Endothelial cell of umbilical vein (primary cell): ENCODE measurements at regions not wholly inside any gene's neighbourhood (a gene's known extent, or its start where the extent isn't known, plus 50 kb on each side); places are given as distances from the start of the nearest gene placed in this dataset.

Source experiments
- BruUV-seq: library from RNA; stranded (reverse); fragments of 400-500 nt; replicated peaks from 2 replicates; lab custom pipeline; 2021; lab: Mats Ljungman, UMichigan
- CTCF ChIA-PET: fragments of 300-600, 350-600 bp; sonication (Branson Sonifier 250); formaldehyde crosslinking; loops from one replicate; lab custom pipeline; 2021; ENCODE audit warnings: antibody characterized with exemption, inconsistent platforms; lab: Charles Lee
- POLR2A ChIA-PET: fragments of 300-600, 350-600 bp; sonication (Branson Sonifier 250); formaldehyde crosslinking; loops from one replicate; lab custom pipeline; 2021; ENCODE audit warnings: antibody characterized with exemption, inconsistent platforms; lab: Charles Lee
- DNase-seq: peaks from one replicate; pipeline ENCODE4 v3.0.0-alpha.2; 2011; ENCODE audit warnings: low read depth, low spot score
- FAIRE-seq: peaks from 2 replicates; lab custom pipeline; 2011; peaks lifted over from hg19 to GRCh38; lab: Jason Lieb, UNC
- H2AFZ ChIP-seq: 2 replicates; pipeline ENCODE4 v1.6.0; 2012; ENCODE audit warnings: low read depth, low read length, control low read depth, inconsistent platforms
- H3K27ac ChIP-seq: 2 replicates; pipeline ENCODE4 v1.5.1; 2011; ENCODE audit warnings: low read depth, mild to moderate bottlenecking, control low read depth, low read length, moderate library complexity; ENCODE audit not compliant: insufficient read depth
- H3K27me3 ChIP-seq, 2 experiments: 2 replicates each; pipeline versions ENCODE4 v1.6.0 to v1.6.1; 2011; ENCODE audit warnings: low read length in 2 of 2, mixed read lengths in 1 of 2; ENCODE audit not compliant: control insufficient read depth in 2 of 2, insufficient read depth in 2 of 2
- H3K36me3 ChIP-seq, 2 experiments: 2 replicates in 1 of 2; 3 replicates in 1 of 2; pipeline ENCODE4 v1.5.1; 2011; ENCODE audit warnings: low read length in 2 of 2, mild to moderate bottlenecking in 1 of 2, moderate library complexity in 1 of 2; ENCODE audit not compliant: control insufficient read depth in 2 of 2, insufficient read depth in 2 of 2; ENCODE audit errors: extremely low read depth in 1 of 2
- H3K4me1 ChIP-seq: 3 replicates; pipeline ENCODE4 v1.5.1; 2011; ENCODE audit warnings: mild to moderate bottlenecking, low read length; ENCODE audit not compliant: control insufficient read depth, insufficient read depth; ENCODE audit errors: extremely low read depth
- H3K4me2 ChIP-seq: 2 replicates; pipeline ENCODE4 v1.6.1; 2011; ENCODE audit warnings: low read length, control low read depth, mixed read lengths; ENCODE audit not compliant: insufficient read depth
- H3K4me3 ChIP-seq, 3 experiments: fragments of 200-600 bp in 1 of 3; sonication (generic), shearing (Covaris generic) in 1 of 3; replicated peaks in 1 of 3; 2 replicates each; pipeline ENCODE4 v1.5.1; 2011 to 2016; ENCODE audit warnings: control low read depth in 3 of 3, low read length in 3 of 3, mild to moderate bottlenecking in 2 of 3, inconsistent platforms in 1 of 3, low read depth in 1 of 3, moderate library complexity in 1 of 3; ENCODE audit not compliant: insufficient read depth in 1 of 3
- H3K79me2 ChIP-seq: 2 replicates; pipeline ENCODE4 v1.6.0; 2012; ENCODE audit warnings: low read length, inconsistent platforms; ENCODE audit not compliant: control insufficient read depth, insufficient read depth
- H3K9ac ChIP-seq: replicated peaks from 2 replicates; pipeline ENCODE3; 2011; ENCODE audit warnings: low read length, control low read depth; ENCODE audit not compliant: insufficient read depth; ENCODE audit errors: extremely low read depth
- H3K9me1 ChIP-seq: replicated peaks from 3 replicates; pipeline ENCODE4 v1.6.0; 2011; ENCODE audit warnings: mild to moderate bottlenecking, low read length; ENCODE audit not compliant: control insufficient read depth, insufficient read depth; ENCODE audit errors: extremely low read depth
- H3K9me3 ChIP-seq: replicated peaks from 2 replicates; pipeline ENCODE4 v1.5.1; 2012; ENCODE audit warnings: low read length, inconsistent platforms; ENCODE audit not compliant: control insufficient read depth, insufficient read depth
- H4K20me1 ChIP-seq: replicated peaks from 2 replicates; pipeline ENCODE3; 2011; ENCODE audit warnings: mild to moderate bottlenecking, low read length; ENCODE audit not compliant: control insufficient read depth, insufficient read depth; ENCODE audit errors: extremely low read depth
- EZH2 ChIP-seq: IDR thresholded peaks from 2 replicates; pipeline ENCODE4 v1.6.1; 2012; ENCODE audit warnings: borderline replicate concordance, low read depth, mild to moderate bottlenecking, moderate library complexity, low read length, inconsistent platforms; ENCODE audit not compliant: severe bottlenecking
- FOS ChIP-seq: IDR thresholded peaks from 2 replicates; pipeline ENCODE4 v1.6.1; 2011; ENCODE audit warnings: mild to moderate bottlenecking, low read length, moderate library complexity, borderline replicate concordance; ENCODE audit not compliant: insufficient read depth
- GATA2 ChIP-seq: IDR thresholded peaks from 2 replicates; pipeline ENCODE4 v1.7.0; 2011; ENCODE audit warnings: low read depth, mild to moderate bottlenecking, moderate library complexity, mixed read lengths, low read length; ENCODE audit not compliant: insufficient read length, insufficient read depth
- JUN ChIP-seq: IDR thresholded peaks from 2 replicates; pipeline ENCODE4 v1.6.1; 2011; ENCODE audit warnings: borderline replicate concordance, low read depth; ENCODE audit not compliant: insufficient read length, insufficient read depth
- MYC ChIP-seq: IDR thresholded peaks from one replicate; pipeline ENCODE4 v1.6.1; 2011; ENCODE audit warnings: mild to moderate bottlenecking, low read depth, low read length
- POLR2A ChIP-seq: IDR thresholded peaks from 2 replicates; pipeline ENCODE4 v1.6.1; 2012; ENCODE audit warnings: low read depth, mild to moderate bottlenecking, control low read depth, low read length
- POLR2AphosphoS5 ChIP-seq: IDR thresholded peaks from 2 replicates; pipeline ENCODE4 v1.6.1; 2012; ENCODE audit warnings: low read depth, mild to moderate bottlenecking, control low read depth, low read length, moderate library complexity; ENCODE audit not compliant: insufficient read depth
- dilution Hi-C: fragments of 300-500 bp; cut with MboI; formaldehyde crosslinking; loops from one replicate; pipeline ENCODE4 v1.15.0; 2019; ENCODE audit warnings: low sequenced_read_pairs; ENCODE audit not compliant: extremely low pct_ligation_motif_present
- intact Hi-C: fragments of 100-400 bp; cut with micrococcal nuclease; formaldehyde crosslinking; loops from one replicate; pipeline ENCODE4 v1.10.0; 2022
- TF ChIP-seq, protein P1 (sequence below), 2 donors: IDR thresholded peaks; 1 replicate in 1 of 2; 2 replicates in 1 of 2; pipeline ENCODE4 v1.5.1; 2011; ENCODE audit warnings: low read length in 2 of 2, mild to moderate bottlenecking in 2 of 2, moderate library complexity in 2 of 2, control low read depth in 1 of 2, inconsistent platforms in 1 of 2, low read depth in 1 of 2; ENCODE audit not compliant: insufficient read depth in 1 of 2; ENCODE audit errors: extremely low read depth in 1 of 2

DNA sequence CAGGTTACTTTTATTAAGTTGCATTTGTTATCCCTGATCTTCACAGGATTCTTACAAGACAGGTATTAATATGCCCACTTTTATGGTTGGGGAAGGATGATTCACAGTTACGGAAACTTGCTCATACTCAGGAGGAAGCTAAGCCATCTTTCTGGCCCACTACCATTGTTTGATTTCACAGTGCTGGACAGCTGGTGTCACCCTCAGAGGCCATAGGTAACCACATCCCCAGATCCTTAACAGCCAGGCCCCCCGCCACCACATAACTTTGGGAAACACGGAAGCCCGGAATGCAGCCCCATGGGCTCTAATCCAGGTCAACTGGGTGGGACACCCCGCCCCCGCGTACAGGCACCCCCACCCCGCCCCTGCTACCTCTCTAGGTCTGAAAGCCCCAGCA is 119.7 kb downstream of the IRS2 start:
- no peaks in the 10 kb centered on the region for H3K9me3 ChIP-seq
- dilution Hi-C loops, result no loop called here
- no peak overlapping the region for H3K4me3 ChIP-seq
- H3K36me3 ChIP-seq, result no peaks in the 10 kb centered on the region
- no peaks in the 10 kb centered on the region for H3K9me1 ChIP-seq
- H3K4me2 ChIP-seq, result no peak overlapping the region
- ChIA-PET CTCF (interaction anchor here (1.6 kb wide), 1 partner anchor 20 kb away, joined by 5 read pairs; no protein-coding TSS in a partner anchor), POLR2A (no interaction called here)
- BruUV-seq, result no TSS peak
- TF ChIP-seq POLR2A (no peak), MYC (no peak), GATA2 (no peak), POLR2AphosphoS5 (no peak), JUN (no peak), FOS (no peak), EZH2 (no peak)
- TF ChIP-seq, protein P1, sequence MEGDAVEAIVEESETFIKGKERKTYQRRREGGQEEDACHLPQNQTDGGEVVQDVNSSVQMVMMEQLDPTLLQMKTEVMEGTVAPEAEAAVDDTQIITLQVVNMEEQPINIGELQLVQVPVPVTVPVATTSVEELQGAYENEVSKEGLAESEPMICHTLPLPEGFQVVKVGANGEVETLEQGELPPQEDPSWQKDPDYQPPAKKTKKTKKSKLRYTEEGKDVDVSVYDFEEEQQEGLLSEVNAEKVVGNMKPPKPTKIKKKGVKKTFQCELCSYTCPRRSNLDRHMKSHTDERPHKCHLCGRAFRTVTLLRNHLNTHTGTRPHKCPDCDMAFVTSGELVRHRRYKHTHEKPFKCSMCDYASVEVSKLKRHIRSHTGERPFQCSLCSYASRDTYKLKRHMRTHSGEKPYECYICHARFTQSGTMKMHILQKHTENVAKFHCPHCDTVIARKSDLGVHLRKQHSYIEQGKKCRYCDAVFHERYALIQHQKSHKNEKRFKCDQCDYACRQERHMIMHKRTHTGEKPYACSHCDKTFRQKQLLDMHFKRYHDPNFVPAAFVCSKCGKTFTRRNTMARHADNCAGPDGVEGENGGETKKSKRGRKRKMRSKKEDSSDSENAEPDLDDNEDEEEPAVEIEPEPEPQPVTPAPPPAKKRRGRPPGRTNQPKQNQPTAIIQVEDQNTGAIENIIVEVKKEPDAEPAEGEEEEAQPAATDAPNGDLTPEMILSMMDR (IDR thresholded peaks at IDR 0.05; ENCODE audit: extremely low read depth in 1 of 2, insufficient read depth in 1 of 2, low read depth in 1 of 2, low read length in 2 of 2), result no peak
- H3K4me1 ChIP-seq, result no peaks in the 10 kb centered on the region
- intact Hi-C loops, result loop anchor here (5.0 to 10.0 kb wide), 3 partner anchors 116 to 702 kb away; no protein-coding TSS in a partner anchor
- no peak overlapping the region for H3K27ac ChIP-seq
- DNase-seq (no peak), FAIRE-seq (no peak)
- H3K9ac ChIP-seq, result no peak overlapping the region
- no peaks in the 10 kb centered on the region for H3K79me2 ChIP-seq
- H4K20me1 ChIP-seq, result no peaks in the 10 kb centered on the region
- peaks cover 6 to 22% of the 10 kb centered on the region in 2 experiments for H3K27me3 ChIP-seq
- H2AFZ ChIP-seq, result no peak overlapping the region
